ENCODE measurements at regions not wholly inside any gene's neighbourhood (a gene's known extent, or its start where the extent isn't known, plus 50 kb on each side); places are given as distances from the start of the nearest gene placed in this dataset.

DNA sequence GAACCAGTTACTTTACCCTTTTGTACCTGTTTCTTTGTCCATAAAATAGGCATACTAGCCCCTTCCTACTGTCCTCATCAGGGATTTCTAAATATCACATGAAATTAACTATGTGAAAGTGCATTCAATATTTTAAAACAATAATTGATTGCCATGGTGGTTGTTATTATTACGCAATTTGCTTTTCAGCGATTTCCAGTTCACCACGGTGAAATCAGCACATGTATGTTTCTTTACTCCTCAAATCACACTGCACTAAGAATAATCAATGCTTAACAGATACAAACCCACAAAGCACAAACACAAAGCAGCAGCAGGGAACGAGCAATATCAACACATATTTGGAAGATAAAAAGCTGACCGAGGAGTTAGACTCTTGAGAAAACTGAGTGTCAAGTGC, 371.3 kb upstream of the NOCT start:
- TF ChIP-seq YY1 (IDR thresholded peaks at IDR 0.05; ENCODE audit: insufficient read depth, insufficient read length) (no peak), SUZ12 (IDR thresholded peaks at IDR 0.05; ENCODE audit: extremely low read depth, insufficient read depth, insufficient read length) (no peak), ZNF274 (IDR thresholded peaks at IDR 0.05; ENCODE audit: low read depth, low read length) (no peak)
- Histone ChIP-seq H3K9me3 (ENCODE audit: insufficient read depth, low read length) (peaks cover 4% of the 10 kb centered on the region; the same call in 1 of the 2 replicates), H3K9ac (ENCODE audit: insufficient read length, low read depth) (no peak overlapping the region), H3K36me3 (ENCODE audit: insufficient read depth, insufficient read length, low read length) (no peaks in the 10 kb centered on the region), H3K4me1 (ENCODE audit: insufficient read depth, insufficient read length) (peaks cover 4% of the 10 kb centered on the region), H3K27me3 (ENCODE audit: insufficient read depth, insufficient read length) (no peaks in the 10 kb centered on the region), H3K4me3 (ENCODE audit: insufficient read length, low read depth) (no peak overlapping the region)
- no peak for DNase-seq (ENCODE audit: low read depth, low spot score)

DNA sequence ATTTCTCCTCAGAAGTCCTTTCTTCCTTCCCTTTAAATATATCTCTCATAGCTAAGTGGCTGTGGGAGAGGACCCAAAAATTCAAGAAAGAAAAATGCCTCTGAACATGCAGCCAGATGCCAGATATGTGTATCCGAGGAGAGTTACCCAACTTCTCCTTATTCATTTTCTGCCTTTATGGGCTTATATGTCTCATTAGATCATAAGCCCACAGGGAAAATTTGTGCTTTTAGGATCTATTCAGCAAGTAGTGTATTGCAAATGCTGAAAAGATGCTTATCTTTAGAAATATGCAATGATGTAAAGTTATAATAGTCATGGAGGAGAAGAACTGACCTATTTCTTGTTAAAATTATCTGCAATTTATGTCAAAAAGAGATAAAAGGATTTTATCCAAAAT, 371.8 kb upstream of the NOCT start:
- H3K27me3 ChIP-seq (ENCODE audit: insufficient read depth, insufficient read length), result no peaks in the 10 kb centered on the region
- H3K36me3 ChIP-seq (ENCODE audit: insufficient read depth, insufficient read length, low read length), result no peaks in the 10 kb centered on the region
- H3K4me1 ChIP-seq (ENCODE audit: insufficient read depth, insufficient read length), result peaks cover 4% of the 10 kb centered on the region
- H3K4me3 ChIP-seq (ENCODE audit: insufficient read length, low read depth), result no peak overlapping the region
- no peak for DNase-seq (ENCODE audit: low read depth, low spot score)
- TF ChIP-seq YY1 (IDR thresholded peaks at IDR 0.05; ENCODE audit: insufficient read depth, insufficient read length), result no peak
- TF ChIP-seq SUZ12 (IDR thresholded peaks at IDR 0.05; ENCODE audit: extremely low read depth, insufficient read depth, insufficient read length), result no peak
- no peak for TF ChIP-seq ZNF274 (IDR thresholded peaks at IDR 0.05; ENCODE audit: low read depth, low read length)
- H3K9ac ChIP-seq (ENCODE audit: insufficient read length, low read depth), result no peak overlapping the region
- peaks cover 4% of the 10 kb centered on the region; the same call in 1 of the 2 replicates for H3K9me3 ChIP-seq (ENCODE audit: insufficient read depth, low read length)

DNA sequence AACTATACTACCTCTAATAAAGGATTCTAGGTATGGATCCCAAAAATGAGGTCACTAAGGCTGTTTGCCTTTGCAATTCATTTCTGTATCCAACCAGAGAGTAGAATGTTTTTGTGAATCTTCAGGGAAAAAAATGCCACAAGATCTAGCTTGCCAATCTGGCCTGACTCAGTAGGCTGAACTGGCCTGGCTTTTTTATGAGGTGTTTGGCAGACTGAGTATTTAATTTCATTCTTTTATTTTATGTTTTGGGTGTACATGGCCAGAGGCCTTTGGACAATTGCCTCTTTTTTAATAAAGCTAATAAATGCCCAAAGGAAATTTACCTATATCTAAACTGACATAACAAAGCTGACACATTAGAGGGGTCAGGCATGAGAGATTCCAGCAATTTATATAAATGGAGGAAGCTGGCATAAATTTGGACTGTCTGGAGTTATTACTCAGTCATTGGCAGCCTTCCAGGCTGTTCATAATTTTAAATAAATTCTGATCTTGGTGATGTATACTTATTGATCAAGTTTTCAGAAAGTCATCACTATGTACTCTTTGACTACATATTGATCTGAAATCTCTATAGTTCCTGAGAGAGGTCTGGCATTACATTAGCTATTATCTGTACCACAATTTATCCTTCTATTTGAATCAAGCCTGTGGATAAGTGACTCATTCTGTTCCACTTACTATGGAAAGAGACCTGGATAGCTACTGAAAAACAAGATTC, 376.4 kb upstream of the NOCT start:
- Histone ChIP-seq H3K4me3 (ENCODE audit: insufficient read length, low read depth) (no peak overlapping the region), H3K27me3 (ENCODE audit: insufficient read depth, insufficient read length) (no peaks in the 10 kb centered on the region), H3K36me3 (ENCODE audit: insufficient read depth, insufficient read length, low read length) (no peaks in the 10 kb centered on the region), H3K4me1 (ENCODE audit: insufficient read depth, insufficient read length) (no peaks in the 10 kb centered on the region), H3K9ac (ENCODE audit: insufficient read length, low read depth) (no peak overlapping the region), H3K9me3 (ENCODE audit: insufficient read depth, low read length) (no peaks in the 10 kb centered on the region)
- TF ChIP-seq ZNF274 (IDR thresholded peaks at IDR 0.05; ENCODE audit: low read depth, low read length) (no peak), SUZ12 (IDR thresholded peaks at IDR 0.05; ENCODE audit: extremely low read depth, insufficient read depth, insufficient read length) (no peak), YY1 (IDR thresholded peaks at IDR 0.05; ENCODE audit: insufficient read depth, insufficient read length) (no peak)
- no peak for DNase-seq (ENCODE audit: low read depth, low spot score)

DNA sequence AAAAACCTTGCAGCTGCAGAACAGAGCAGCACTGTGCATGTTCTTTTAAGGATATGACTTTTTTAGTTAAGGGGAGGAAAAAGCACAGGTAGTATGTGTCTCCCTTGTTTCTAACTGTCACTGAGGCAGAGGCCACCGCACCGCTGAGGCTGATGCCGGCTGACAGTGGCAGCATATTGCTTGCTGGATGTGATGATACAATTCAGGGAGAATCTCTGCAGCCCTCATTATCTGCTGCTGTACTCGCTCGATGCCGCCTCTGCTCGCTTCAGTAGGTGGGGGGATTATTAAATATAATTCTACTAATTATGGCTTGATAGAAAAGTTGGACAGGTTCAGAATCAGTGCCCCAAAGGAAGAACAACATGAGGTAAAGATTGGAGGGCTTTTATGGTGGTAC, 378.8 kb upstream of the NOCT start:
- H3K4me1 ChIP-seq (ENCODE audit: insufficient read depth, insufficient read length), result no peaks in the 10 kb centered on the region
- TF ChIP-seq YY1 (IDR thresholded peaks at IDR 0.05; ENCODE audit: insufficient read depth, insufficient read length), result no peak
- no peak for TF ChIP-seq SUZ12 (IDR thresholded peaks at IDR 0.05; ENCODE audit: extremely low read depth, insufficient read depth, insufficient read length)
- no peak for TF ChIP-seq ZNF274 (IDR thresholded peaks at IDR 0.05; ENCODE audit: low read depth, low read length)
- H3K27me3 ChIP-seq (ENCODE audit: insufficient read depth, insufficient read length), result no peaks in the 10 kb centered on the region
- H3K9ac ChIP-seq (ENCODE audit: insufficient read length, low read depth), result no peak overlapping the region
- no peaks in the 10 kb centered on the region for H3K36me3 ChIP-seq (ENCODE audit: insufficient read depth, insufficient read length, low read length)
- H3K9me3 ChIP-seq (ENCODE audit: insufficient read depth, low read length), result no peaks in the 10 kb centered on the region
- DNase-seq (ENCODE audit: low read depth, low spot score), result no peak
- no peak overlapping the region for H3K4me3 ChIP-seq (ENCODE audit: insufficient read length, low read depth)

DNA sequence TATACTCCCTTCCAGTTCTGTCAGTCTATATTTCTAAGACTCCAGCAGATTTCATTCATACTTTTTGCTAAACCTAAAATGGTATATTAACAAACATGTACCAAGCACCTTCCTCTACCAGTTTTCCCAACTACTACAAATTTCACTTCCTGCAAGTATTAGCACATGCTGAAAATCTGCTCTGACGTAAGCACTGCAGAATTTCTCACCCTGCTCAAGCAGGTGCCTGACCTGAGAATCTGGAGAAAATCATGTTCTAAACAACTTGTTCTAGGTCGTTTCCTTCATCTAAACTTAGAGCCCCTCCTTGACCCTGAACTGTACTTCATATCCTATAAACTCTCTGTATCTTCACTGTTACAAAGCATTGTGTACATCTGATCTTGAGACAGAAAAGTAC, 380.7 kb upstream of the NOCT start:
- Histone ChIP-seq H3K9me3 (ENCODE audit: insufficient read depth, low read length) (no peaks in the 10 kb centered on the region), H3K9ac (ENCODE audit: insufficient read length, low read depth) (no peak overlapping the region), H3K4me1 (ENCODE audit: insufficient read depth, insufficient read length) (no peaks in the 10 kb centered on the region), H3K27me3 (ENCODE audit: insufficient read depth, insufficient read length) (no peaks in the 10 kb centered on the region), H3K4me3 (ENCODE audit: insufficient read length, low read depth) (no peak overlapping the region), H3K36me3 (ENCODE audit: insufficient read depth, insufficient read length, low read length) (no peaks in the 10 kb centered on the region)
- TF ChIP-seq YY1 (IDR thresholded peaks at IDR 0.05; ENCODE audit: insufficient read depth, insufficient read length) (no peak), ZNF274 (IDR thresholded peaks at IDR 0.05; ENCODE audit: low read depth, low read length) (no peak), SUZ12 (IDR thresholded peaks at IDR 0.05; ENCODE audit: extremely low read depth, insufficient read depth, insufficient read length) (no peak)
- DNase-seq (ENCODE audit: low read depth, low spot score), result no peak

DNA sequence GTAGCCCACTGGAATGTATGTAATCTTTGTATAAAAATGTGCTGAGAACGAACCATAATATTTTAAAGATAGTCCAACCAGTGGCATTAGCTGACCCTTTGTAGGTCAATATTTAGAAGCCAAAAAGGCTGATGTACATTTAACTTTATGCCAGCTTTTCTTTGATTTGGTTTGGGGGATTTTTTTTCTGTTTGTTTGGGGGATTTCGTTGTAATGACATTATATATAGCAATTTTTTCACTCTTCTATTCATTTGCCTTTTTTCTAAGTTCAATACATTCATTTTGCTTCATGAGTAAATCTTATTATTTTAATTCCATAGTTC, 382.0 kb upstream of the NOCT start:
- Histone ChIP-seq H3K36me3 (ENCODE audit: insufficient read depth, insufficient read length, low read length) (no peaks in the 10 kb centered on the region), H3K27me3 (ENCODE audit: insufficient read depth, insufficient read length) (no peaks in the 10 kb centered on the region), H3K9me3 (ENCODE audit: insufficient read depth, low read length) (no peaks in the 10 kb centered on the region), H3K9ac (ENCODE audit: insufficient read length, low read depth) (no peak overlapping the region), H3K4me1 (ENCODE audit: insufficient read depth, insufficient read length) (no peaks in the 10 kb centered on the region), H3K4me3 (ENCODE audit: insufficient read length, low read depth) (no peak overlapping the region)
- TF ChIP-seq ZNF274 (IDR thresholded peaks at IDR 0.05; ENCODE audit: low read depth, low read length) (no peak), SUZ12 (IDR thresholded peaks at IDR 0.05; ENCODE audit: extremely low read depth, insufficient read depth, insufficient read length) (no peak), YY1 (IDR thresholded peaks at IDR 0.05; ENCODE audit: insufficient read depth, insufficient read length) (no peak)
- DNase-seq (ENCODE audit: low read depth, low spot score), result no peak

DNA sequence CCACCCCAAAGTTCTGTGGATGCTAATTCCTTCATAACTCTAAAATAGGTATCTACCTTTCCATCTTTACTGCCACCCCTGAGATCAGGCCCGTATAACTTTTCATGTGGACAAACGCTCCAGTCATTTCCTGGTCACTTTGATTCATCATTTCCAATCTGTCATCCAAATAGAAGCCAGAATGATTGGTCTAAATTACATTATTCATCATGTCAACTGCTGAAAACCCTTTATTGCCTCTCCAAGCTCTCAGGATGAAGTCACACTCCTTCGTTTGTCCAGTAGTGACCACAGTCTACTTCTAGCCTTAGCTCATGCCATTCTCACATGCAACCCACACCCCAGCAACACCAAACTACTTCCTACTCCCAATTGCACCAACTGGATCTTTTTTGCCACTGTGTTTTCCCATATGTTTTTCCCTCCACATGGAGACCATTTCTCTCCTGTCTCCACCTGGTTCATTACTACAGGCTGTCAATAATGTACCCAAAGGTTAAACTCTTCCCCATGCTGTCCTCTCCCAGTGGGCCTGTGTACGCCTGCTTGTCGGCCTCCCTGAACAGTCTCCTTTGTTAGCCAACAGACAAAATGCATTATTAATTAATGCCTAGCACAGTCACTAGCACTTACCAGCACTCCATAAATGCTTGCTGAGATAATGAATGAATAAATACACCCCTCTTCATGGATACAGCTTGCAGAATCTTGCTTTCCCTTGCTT, 382.6 kb upstream of the NOCT start:
- DNase-seq (ENCODE audit: low read depth, low spot score), result no peak
- no peaks in the 10 kb centered on the region for H3K9me3 ChIP-seq (ENCODE audit: insufficient read depth, low read length)
- no peak overlapping the region for H3K9ac ChIP-seq (ENCODE audit: insufficient read length, low read depth)
- no peaks in the 10 kb centered on the region for H3K27me3 ChIP-seq (ENCODE audit: insufficient read depth, insufficient read length)
- no peak for TF ChIP-seq SUZ12 (IDR thresholded peaks at IDR 0.05; ENCODE audit: extremely low read depth, insufficient read depth, insufficient read length)
- no peak overlapping the region for H3K4me3 ChIP-seq (ENCODE audit: insufficient read length, low read depth)
- no peaks in the 10 kb centered on the region for H3K4me1 ChIP-seq (ENCODE audit: insufficient read depth, insufficient read length)
- no peaks in the 10 kb centered on the region for H3K36me3 ChIP-seq (ENCODE audit: insufficient read depth, insufficient read length, low read length)
